Adipocyte (in vitro differentiated cells): ENCODE measurements at regions not wholly inside any gene's neighbourhood (a gene's known extent, or its start where the extent isn't known, plus 50 kb on each side); places are given as distances from the start of the nearest gene placed in this dataset.
A peak's percentile ranks its signal among the peaks of the same experiment; 100 is the strongest.

ENCODE experiments used
- DNase-seq: peaks from one replicate; pipeline ENCODE4 v3.0.0-alpha.2; 2015; ENCODE audit warnings: low read depth
- H3K27me3 ChIP-seq: replicated peaks from 2 replicates; pipeline ENCODE4 v1.7.0; 2013; ENCODE audit warnings: mild to moderate bottlenecking, low read length, moderate library complexity; ENCODE audit not compliant: control insufficient read depth, insufficient read depth
- H3K36me3 ChIP-seq: 2 replicates; pipeline ENCODE4 v1.7.0; 2013; ENCODE audit warnings: low read length, mild to moderate bottlenecking, moderate library complexity; ENCODE audit not compliant: control insufficient read depth, insufficient read depth, severe bottlenecking
- H3K4me1 ChIP-seq: 2 replicates; pipeline ENCODE4 v1.7.0; 2013; ENCODE audit warnings: mild to moderate bottlenecking, low read length, moderate library complexity; ENCODE audit not compliant: control insufficient read depth, insufficient read depth
- H3K4me3 ChIP-seq: 2 replicates; pipeline ENCODE4 v1.7.0; 2013; ENCODE audit warnings: mild to moderate bottlenecking, low read length, moderate library complexity
- H3K9ac ChIP-seq: 2 replicates; pipeline ENCODE4 v1.7.0; 2013; ENCODE audit warnings: mild to moderate bottlenecking, low read length, moderate library complexity
- H3K9me3 ChIP-seq: 2 replicates; pipeline ENCODE4 v1.7.0; 2013; ENCODE audit warnings: mild to moderate bottlenecking, low read length, moderate library complexity; ENCODE audit not compliant: control insufficient read depth

DNA sequence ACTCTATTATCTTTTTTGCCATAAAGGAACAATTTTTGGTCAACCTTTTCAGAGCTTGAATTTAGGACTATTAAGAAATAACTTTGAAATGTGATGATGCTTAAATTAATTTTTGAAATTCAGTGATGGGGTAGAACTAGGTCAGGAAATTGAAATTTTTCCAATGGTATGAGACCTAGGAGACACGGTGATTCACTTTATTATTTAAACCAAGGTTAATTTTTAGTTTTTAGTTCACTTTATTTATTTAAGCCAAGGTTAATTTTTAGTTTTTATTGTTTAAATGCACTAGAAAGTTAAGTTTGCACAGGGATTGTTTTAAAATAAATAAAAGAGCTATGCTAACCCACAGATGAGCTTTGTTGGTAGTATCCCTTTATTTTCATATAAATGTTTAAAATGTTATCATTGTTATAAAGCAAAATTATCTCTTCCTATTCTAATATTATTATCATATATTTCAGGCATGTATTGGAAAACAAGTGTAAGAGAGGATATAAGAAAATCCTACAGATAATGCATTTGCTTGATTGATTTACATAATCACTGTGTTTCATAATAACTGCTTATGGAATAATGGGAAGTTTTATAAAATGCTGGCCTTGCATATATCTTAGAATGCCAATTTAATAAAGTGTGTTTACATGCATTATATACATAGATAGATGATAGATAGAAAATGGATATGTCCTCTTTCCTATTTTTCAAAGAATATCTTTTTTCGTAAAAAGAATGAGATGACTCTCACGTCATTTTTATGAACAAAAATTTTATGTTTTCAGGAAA, 163.6 kb downstream of the HGF start:
- no peak for DNase-seq
- Histone ChIP-seq H3K4me3 (no peak overlapping the region), H3K27me3 (no peaks in the 10 kb centered on the region), H3K36me3 (no peaks in the 10 kb centered on the region), H3K4me1 (peaks cover 18% of the 10 kb centered on the region), H3K9ac (no peak overlapping the region), H3K9me3 (no peaks in the 10 kb centered on the region)

DNA sequence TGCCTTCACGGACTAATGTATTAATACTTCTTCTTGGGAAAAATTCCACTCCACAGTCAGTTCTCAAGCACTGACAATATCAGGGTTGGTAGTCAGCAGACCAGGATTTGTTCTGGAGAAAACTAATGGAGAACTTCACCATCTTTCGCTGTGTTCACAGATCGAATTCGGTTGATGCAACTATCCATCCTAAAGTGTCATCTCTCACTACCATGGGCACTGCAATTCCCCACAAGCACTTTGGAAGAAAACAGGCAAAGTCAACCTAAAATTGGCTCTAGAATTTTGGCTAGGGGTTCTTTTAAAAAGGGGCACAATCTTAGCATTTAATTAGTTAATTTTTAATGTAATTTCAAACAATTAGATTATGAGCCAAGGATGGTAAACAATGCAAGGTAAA, 164.4 kb downstream of the HGF start:
- Histone ChIP-seq H3K36me3 (no peaks in the 10 kb centered on the region), H3K27me3 (no peaks in the 10 kb centered on the region), H3K9ac (no peak overlapping the region), H3K4me1 (peaks cover 18% of the 10 kb centered on the region), H3K4me3 (no peak overlapping the region), H3K9me3 (no peaks in the 10 kb centered on the region)
- DNase-seq: no peak

DNA sequence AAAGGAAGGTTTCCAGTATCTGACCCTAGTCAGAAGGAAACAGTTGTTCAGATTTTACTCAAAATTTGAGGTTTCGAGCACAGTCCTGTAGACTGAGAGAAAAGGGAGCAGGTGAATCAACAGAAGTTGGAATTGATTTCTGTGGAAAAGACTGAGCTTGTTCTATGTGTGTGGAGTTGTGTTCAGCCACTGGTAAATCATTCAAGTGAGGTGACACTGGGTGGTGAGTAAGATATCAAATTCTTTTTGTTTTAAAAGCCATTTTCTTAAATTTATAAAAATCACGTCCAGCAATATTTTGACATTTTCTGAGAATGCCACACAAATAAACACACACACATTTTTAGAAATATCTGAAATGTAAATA, 165.1 kb downstream of the HGF start:
- Histone ChIP-seq H3K27me3 (no peaks in the 10 kb centered on the region), H3K4me1 (peaks cover 18% of the 10 kb centered on the region), H3K4me3 (no peak overlapping the region), H3K9me3 (no peaks in the 10 kb centered on the region), H3K36me3 (no peaks in the 10 kb centered on the region), H3K9ac (no peak overlapping the region)
- DNase-seq: no peak

DNA sequence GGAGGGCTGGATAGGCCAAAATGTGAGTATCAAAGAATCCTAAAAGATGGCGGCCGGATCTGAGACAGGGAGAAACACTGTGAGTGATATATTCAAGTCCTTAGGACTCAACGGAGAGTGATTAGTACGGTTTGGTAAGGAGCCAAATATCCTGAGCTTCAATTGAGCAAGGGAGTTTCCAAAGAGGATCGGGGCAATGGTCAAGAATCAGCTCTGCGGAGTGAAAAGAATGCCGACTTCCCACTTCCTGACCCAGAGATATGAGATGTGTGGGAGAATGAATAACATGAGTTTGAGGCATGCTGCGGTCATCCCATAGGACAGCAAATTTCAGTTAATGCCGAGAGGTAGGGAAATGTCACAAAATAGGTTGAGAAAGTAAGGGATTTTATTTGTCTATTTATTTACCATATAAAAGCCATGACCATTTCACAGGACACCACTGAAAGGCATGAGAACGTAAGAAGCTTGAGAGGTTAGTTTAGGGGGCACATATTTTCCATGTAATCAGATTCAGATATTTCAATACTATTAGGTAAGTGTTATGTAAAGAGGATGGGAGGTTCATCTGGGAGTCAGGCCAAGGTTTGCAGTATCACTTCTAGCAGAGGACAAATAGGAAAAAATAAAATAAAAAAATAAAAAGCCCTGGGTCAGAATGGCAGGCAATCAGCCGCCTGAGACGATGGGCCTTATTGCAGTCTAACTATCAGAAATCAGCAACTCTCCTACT, 165.6 kb downstream of the HGF start:
- H3K4me1 ChIP-seq: peaks cover 18% of the 10 kb centered on the region
- no peaks in the 10 kb centered on the region for H3K9me3 ChIP-seq
- peak overlapping the region; percentile 19 for H3K4me3 ChIP-seq
- no peaks in the 10 kb centered on the region for H3K27me3 ChIP-seq
- DNase-seq: no peak
- no peaks in the 10 kb centered on the region for H3K36me3 ChIP-seq
- no peak overlapping the region for H3K9ac ChIP-seq

DNA sequence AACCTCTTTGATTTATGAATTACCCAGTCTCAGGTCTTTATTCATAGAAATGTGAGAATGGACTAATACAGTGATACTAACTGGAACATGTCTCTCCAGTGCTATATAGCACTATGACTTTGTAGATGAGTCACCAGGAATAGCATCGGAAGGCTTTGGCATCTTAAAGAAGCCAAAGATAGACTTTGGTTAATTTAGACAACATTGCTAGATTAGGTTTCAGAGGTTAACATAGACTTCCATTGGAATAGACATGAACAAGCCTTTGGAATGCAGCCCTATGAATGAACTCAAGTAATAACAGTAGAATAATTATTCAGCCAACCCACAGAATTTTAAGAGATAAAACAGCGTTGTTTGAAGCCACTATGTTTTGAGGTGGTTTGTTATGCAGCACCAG, 169.2 kb downstream of the HGF start:
- Histone ChIP-seq H3K4me1 (peaks cover 14% of the 10 kb centered on the region), H3K9ac (no peak overlapping the region), H3K36me3 (no peaks in the 10 kb centered on the region), H3K27me3 (no peaks in the 10 kb centered on the region), H3K9me3 (no peaks in the 10 kb centered on the region), H3K4me3 (no peak overlapping the region)
- DNase-seq: peak; percentile 34

DNA sequence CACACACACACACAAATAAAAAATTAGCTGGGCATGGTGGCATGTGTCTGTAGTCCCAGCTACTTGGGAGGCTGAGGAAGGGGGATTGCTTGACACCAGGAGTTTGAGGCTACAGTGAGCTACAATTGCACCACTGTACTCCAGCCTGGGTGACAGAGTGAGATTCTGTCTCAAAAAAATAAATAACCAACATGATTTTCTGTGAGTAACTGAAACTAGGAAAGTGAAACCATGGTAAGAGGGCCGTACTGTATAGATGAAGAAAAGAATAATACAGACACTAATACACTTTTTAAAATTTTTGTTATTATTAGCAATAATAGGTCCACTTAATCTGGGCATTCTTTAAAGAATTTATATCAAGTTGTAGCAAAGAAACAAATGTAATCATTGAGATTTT, 170.9 kb downstream of the HGF start:
- Histone ChIP-seq H3K9ac (no peak overlapping the region), H3K9me3 (no peaks in the 10 kb centered on the region), H3K4me3 (no peak overlapping the region), H3K27me3 (no peaks in the 10 kb centered on the region), H3K36me3 (no peaks in the 10 kb centered on the region), H3K4me1 (peaks cover 8% of the 10 kb centered on the region)
- DNase-seq: no peak

- Histone ChIP-seq H3K27me3 (no peaks in the 10 kb centered on the region), H3K9me3 (no peaks in the 10 kb centered on the region), H3K4me1 (peaks cover 12% of the 10 kb centered on the region), H3K36me3 (no peaks in the 10 kb centered on the region), H3K9ac (no peak overlapping the region), H3K4me3 (no peak overlapping the region)
- no peak for DNase-seq
Measured at GRCh38 chr7:81594767-81595166, 175.1 kb downstream of the HGF start.

GRCh38 chr7:81590131-81590530, 179.7 kb downstream of the HGF start:
- H3K9ac ChIP-seq: no peak overlapping the region
- H3K9me3 ChIP-seq: no peaks in the 10 kb centered on the region
- H3K4me3 ChIP-seq: peak overlapping the region; percentile 15
- H3K36me3 ChIP-seq: no peaks in the 10 kb centered on the region
- no peaks in the 10 kb centered on the region for H3K27me3 ChIP-seq
- H3K4me1 ChIP-seq: peaks cover 16% of the 10 kb centered on the region
- DNase-seq: no peak

- no peak for DNase-seq
- peak overlapping the region; percentile 48 for H3K9ac ChIP-seq
- no peaks in the 10 kb centered on the region for H3K36me3 ChIP-seq
Measured at GRCh38 chr7:81584667-81585066, 185.2 kb downstream of the HGF start.

DNA sequence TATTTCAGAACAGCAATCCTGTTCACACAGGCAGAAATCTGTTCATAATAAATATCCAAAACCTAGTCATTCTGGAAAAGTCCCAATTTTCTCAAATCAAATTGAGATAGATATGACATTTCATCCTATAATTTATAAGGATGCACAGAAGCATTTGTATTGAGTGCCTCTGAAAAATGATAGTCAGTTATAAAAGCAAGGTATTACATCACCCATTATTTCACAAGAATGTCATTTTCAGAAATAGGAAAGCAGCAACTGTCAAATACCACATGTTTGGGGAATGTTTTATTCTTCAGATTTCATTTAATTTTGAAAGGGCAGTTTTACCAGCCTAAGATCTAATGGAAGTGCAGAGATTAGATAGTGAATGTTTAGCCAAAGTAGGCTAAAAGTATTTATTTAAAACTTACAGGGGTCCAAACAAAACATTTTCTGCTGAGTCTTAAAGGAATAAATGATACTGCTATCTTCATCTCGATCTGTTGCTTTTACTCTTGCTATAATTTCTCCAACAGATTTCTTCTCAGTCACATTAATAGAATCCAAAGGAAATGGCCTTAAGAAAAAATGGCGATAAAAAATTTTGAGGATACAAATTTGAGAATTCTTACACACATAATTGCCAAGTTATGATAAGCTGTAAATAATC, 185.8 kb downstream of the HGF start:
- Histone ChIP-seq H3K36me3 (no peaks in the 10 kb centered on the region), H3K9me3 (no peaks in the 10 kb centered on the region), H3K4me1 (peaks cover 18% of the 10 kb centered on the region), H3K9ac (peak overlapping the region; percentile 48), H3K4me3 (peak overlapping the region; percentile 43), H3K27me3 (no peaks in the 10 kb centered on the region)
- DNase-seq: peak; percentile 73

More at GRCh38 chr7:81584667-81585066, 185.2 kb downstream of the HGF start:
- Histone ChIP-seq H3K4me1 (peaks cover 19% of the 10 kb centered on the region), H3K4me3 (peak overlapping the region; percentile 43), H3K9me3 (no peaks in the 10 kb centered on the region), H3K27me3 (no peaks in the 10 kb centered on the region)

- Histone ChIP-seq H3K9ac (no peak overlapping the region), H3K9me3 (no peaks in the 10 kb centered on the region), H3K27me3 (no peaks in the 10 kb centered on the region), H3K4me1 (peaks cover 18% of the 10 kb centered on the region), H3K36me3 (no peaks in the 10 kb centered on the region), H3K4me3 (no peak overlapping the region)
- no peak for DNase-seq
Measured at GRCh38 chr7:81583090-81583489, 186.8 kb downstream of the HGF start.
